Panc1 (cell line): ENCODE measurements at regions not wholly inside any gene's neighbourhood (a gene's known extent, or its start where the extent isn't known, plus 50 kb on each side); places are given as distances from the start of the nearest gene placed in this dataset.

Source experiments
- ATAC-seq: fragments of 200-7000 bp; cut with Tn5 transposase; 2 replicates; pipeline ENCODE4 v1.9.1; 2020; ENCODE audit warnings: mild to moderate bottlenecking, moderate library complexity
- BruUV-seq: library from RNA; stranded (reverse); fragments of 400-500 nt; replicated peaks from 2 replicates; lab custom pipeline; 2021; lab: Mats Ljungman, UMichigan
- CTCF ChIA-PET: fragments of 300-600 bp; sonication (Branson Sonifier 250); formaldehyde crosslinking; loops from one replicate; lab custom pipeline; 2022; ENCODE audit warnings: antibody characterized with exemption; lab: Charles Lee
- POLR2A ChIA-PET: fragments of 300-600 bp; sonication (Branson Sonifier 250); formaldehyde crosslinking; loops from one replicate; lab custom pipeline; 2022; ENCODE audit warnings: antibody characterized with exemption; lab: Charles Lee
- DNase-seq: peaks from one replicate; pipeline ENCODE4 v3.0.0-alpha.2; 2010; ENCODE audit warnings: low read depth, low spot score
- H3K27ac ChIP-seq: 2 replicates; pipeline ENCODE4 v1.5.1; 2011; ENCODE audit warnings: mild to moderate bottlenecking, low read length, inconsistent platforms
- H3K27me3 ChIP-seq: fragments of 200-500 bp; sonication (Bioruptor generic); 2 replicates; pipeline ENCODE4 v1.6.0; 2014; ENCODE audit warnings: low read length, inconsistent platforms; ENCODE audit not compliant: control insufficient read depth, insufficient read depth
- H3K36me3 ChIP-seq: fragments of 200-500 bp; sonication (Bioruptor generic); 2 replicates; pipeline ENCODE4 v1.5.1; 2014; ENCODE audit warnings: inconsistent platforms, mild to moderate bottlenecking, low read length, moderate library complexity; ENCODE audit not compliant: control insufficient read depth, insufficient read depth
- H3K4me1 ChIP-seq: 2 replicates; pipeline ENCODE4 v1.5.1; 2011; ENCODE audit warnings: inconsistent platforms, mild to moderate bottlenecking, low read length, moderate library complexity; ENCODE audit not compliant: control insufficient read depth, insufficient read depth
- H3K4me3 ChIP-seq, 2 experiments: 2 replicates each; pipeline ENCODE4 v1.5.1; 2011 to 2012; ENCODE audit warnings: low read depth in 2 of 2, low read length in 2 of 2, mild to moderate bottlenecking in 2 of 2, inconsistent platforms in 1 of 2, moderate library complexity in 1 of 2
- H3K9me3 ChIP-seq: fragments of 200-500 bp; sonication (Bioruptor generic); 2 replicates; pipeline ENCODE4 v1.5.1; 2014; ENCODE audit warnings: low read depth, mild to moderate bottlenecking, inconsistent platforms, low read length, moderate library complexity; ENCODE audit not compliant: control insufficient read depth, insufficient read depth
- CTCF ChIP-seq: fragments of 450-650 bp; IDR thresholded peaks from 2 replicates; pipeline ENCODE4 v1.5.1; 2017; ENCODE audit warnings: mild to moderate bottlenecking
- POLR2AphosphoS5 ChIP-seq: IDR thresholded peaks from 2 replicates; pipeline ENCODE4 v1.6.1; 2012; ENCODE audit warnings: mild to moderate bottlenecking, low read depth, low read length, moderate library complexity
- SIN3A ChIP-seq: IDR thresholded peaks from 2 replicates; pipeline ENCODE4 v1.6.1; 2012; ENCODE audit warnings: low read depth, mild to moderate bottlenecking, low read length, moderate library complexity, borderline replicate concordance; ENCODE audit not compliant: insufficient read depth
- TCF7L2 ChIP-seq: IDR thresholded peaks from 2 replicates; pipeline ENCODE4 v1.6.1; 2011; ENCODE audit warnings: mild to moderate bottlenecking, low read depth, low read length, inconsistent platforms
- in situ Hi-C: cut with HindIII; loops from 2 replicates; pipeline ENCODE4 v1.10.0; 2016; ENCODE audit warnings: low sequenced_read_pairs, low pct_unique_long_range_greater_than_20kb
- intact Hi-C: fragments of 100-400 bp; cut with micrococcal nuclease; formaldehyde crosslinking; loops from one replicate; pipeline ENCODE4 v1.10.0; 2022; ENCODE audit not compliant: unreplicated experiment
- TF ChIP-seq, protein P1 (sequence below), 2 experiments: IDR thresholded peaks; 2 replicates each; pipeline ENCODE4 v1.6.1; 2011 to 2012; ENCODE audit warnings: low read depth in 2 of 2, control low read depth in 1 of 2, low read length in 1 of 2, mild to moderate bottlenecking in 1 of 2, moderate library complexity in 1 of 2; ENCODE audit not compliant: insufficient read depth in 1 of 2

DNA sequence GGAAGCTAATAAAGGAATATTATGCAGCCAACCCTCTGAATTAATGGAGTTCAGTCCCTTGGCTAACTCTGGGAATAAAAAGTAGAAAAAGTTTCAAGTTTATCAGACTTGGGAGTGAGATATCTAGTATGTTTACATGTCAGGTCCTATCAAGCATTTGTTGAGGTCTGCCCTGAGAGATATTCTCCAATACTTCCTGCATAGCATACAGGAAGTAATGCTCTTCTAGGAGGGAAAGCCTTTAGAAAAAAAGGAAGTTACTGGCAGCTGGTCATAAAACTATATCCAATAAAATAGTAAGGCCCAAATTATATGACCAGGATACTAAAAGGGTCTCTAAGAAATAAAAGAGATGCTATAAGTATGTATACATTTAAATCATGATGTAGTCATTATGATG, 594.1 kb upstream of the FTMT start:
- no peak for TF ChIP-seq SIN3A
- TF ChIP-seq CTCF = no peak
- TF ChIP-seq, protein P1, sequence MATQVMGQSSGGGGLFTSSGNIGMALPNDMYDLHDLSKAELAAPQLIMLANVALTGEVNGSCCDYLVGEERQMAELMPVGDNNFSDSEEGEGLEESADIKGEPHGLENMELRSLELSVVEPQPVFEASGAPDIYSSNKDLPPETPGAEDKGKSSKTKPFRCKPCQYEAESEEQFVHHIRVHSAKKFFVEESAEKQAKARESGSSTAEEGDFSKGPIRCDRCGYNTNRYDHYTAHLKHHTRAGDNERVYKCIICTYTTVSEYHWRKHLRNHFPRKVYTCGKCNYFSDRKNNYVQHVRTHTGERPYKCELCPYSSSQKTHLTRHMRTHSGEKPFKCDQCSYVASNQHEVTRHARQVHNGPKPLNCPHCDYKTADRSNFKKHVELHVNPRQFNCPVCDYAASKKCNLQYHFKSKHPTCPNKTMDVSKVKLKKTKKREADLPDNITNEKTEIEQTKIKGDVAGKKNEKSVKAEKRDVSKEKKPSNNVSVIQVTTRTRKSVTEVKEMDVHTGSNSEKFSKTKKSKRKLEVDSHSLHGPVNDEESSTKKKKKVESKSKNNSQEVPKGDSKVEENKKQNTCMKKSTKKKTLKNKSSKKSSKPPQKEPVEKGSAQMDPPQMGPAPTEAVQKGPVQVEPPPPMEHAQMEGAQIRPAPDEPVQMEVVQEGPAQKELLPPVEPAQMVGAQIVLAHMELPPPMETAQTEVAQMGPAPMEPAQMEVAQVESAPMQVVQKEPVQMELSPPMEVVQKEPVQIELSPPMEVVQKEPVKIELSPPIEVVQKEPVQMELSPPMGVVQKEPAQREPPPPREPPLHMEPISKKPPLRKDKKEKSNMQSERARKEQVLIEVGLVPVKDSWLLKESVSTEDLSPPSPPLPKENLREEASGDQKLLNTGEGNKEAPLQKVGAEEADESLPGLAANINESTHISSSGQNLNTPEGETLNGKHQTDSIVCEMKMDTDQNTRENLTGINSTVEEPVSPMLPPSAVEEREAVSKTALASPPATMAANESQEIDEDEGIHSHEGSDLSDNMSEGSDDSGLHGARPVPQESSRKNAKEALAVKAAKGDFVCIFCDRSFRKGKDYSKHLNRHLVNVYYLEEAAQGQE (IDR thresholded peaks at IDR 0.05; ENCODE audit: insufficient read depth in 1 of 2, low read depth in 2 of 2, low read length in 1 of 2) = no peak
- TF ChIP-seq TCF7L2 = no peak
- TF ChIP-seq POLR2AphosphoS5 = no peak
- Histone ChIP-seq H3K36me3 (no peaks in the 10 kb centered on the region), H3K27ac (no peak overlapping the region), H3K4me3 (no peak overlapping the region), H3K27me3 (no peaks in the 10 kb centered on the region), H3K9me3 (no peaks in the 10 kb centered on the region), H3K4me1 (no peaks in the 10 kb centered on the region)
- intact Hi-C loops (no loop called here), in situ Hi-C loops (no loop called here)
- no peak for ATAC-seq
- DNase-seq = no peak
- ChIA-PET CTCF (no interaction called here), POLR2A (no interaction called here)
- BruUV-seq = no TSS peak

DNA sequence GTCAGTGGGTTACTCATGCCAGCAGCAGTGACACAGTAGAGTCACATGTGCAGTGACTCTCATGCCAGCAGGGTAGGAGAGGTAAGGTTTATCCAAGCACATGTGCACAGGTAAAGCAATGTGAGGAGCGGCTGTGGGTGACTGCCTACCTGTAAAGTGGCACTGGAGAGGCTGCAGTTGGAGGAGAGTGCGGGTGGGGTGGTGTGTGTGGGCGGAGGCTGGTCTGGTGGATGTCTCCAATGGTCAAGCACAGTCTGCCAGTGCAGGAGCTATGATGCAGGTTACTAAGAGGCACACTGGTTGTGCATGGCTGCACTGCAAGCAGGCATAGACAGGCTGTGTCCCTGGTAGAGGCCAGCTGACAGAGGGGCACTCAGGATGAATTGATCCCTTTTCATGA, 588.2 kb upstream of the FTMT start:
- no peak for ATAC-seq
- Histone ChIP-seq H3K4me3 (no peak overlapping the region), H3K4me1 (no peaks in the 10 kb centered on the region), H3K36me3 (no peaks in the 10 kb centered on the region), H3K27me3 (no peaks in the 10 kb centered on the region), H3K9me3 (no peaks in the 10 kb centered on the region), H3K27ac (no peak overlapping the region)
- no peak for DNase-seq
- intact Hi-C loops = no loop called here
- in situ Hi-C loops = no loop called here
- ChIA-PET CTCF (no interaction called here), POLR2A (no interaction called here)
- TF ChIP-seq, protein P1 (IDR thresholded peaks at IDR 0.05; ENCODE audit: insufficient read depth in 1 of 2, low read depth in 2 of 2, low read length in 1 of 2) = no peak
- no peak for TF ChIP-seq CTCF
- no peak for TF ChIP-seq POLR2AphosphoS5
- TF ChIP-seq TCF7L2 = no peak
- no peak for TF ChIP-seq SIN3A
- BruUV-seq = no TSS peak
